HFF-Myc (cell line): ENCODE measurements at regions not wholly inside any gene's neighbourhood (a gene's known extent, or its start where the extent isn't known, plus 50 kb on each side); places are given as distances from the start of the nearest gene placed in this dataset.

ENCODE experiments used
- DNase-seq: peaks from one replicate; pipeline ENCODE4 v3.0.0-alpha.2; 2011; ENCODE audit warnings: low read depth; ENCODE audit errors: extremely low read depth
- H3K4me3 ChIP-seq: replicated peaks from 2 replicates; pipeline ENCODE4 v1.5.1; 2011; ENCODE audit warnings: low read depth, mild to moderate bottlenecking, control low read depth, low read length
- CTCF ChIP-seq: IDR thresholded peaks from 2 replicates; pipeline ENCODE4 v1.5.1; 2012; ENCODE audit warnings: mild to moderate bottlenecking, low read depth, low read length, control low read depth; ENCODE audit errors: missing control alignments

- H3K4me3 ChIP-seq = no peak overlapping the region
- TF ChIP-seq CTCF = no peak
- DNase-seq = no peak
Observed at GRCh38 chr2:175557810-175558377, 376.4 kb upstream of the ATP5MC3 start.

- TF ChIP-seq CTCF = no peak
- DNase-seq = no peak
Observed at GRCh38 chr2:175553910-175554309, 372.4 kb upstream of the ATP5MC3 start.

GRCh38 chr2:175552902-175553301, 371.4 kb upstream of the ATP5MC3 start:
- TF ChIP-seq CTCF = no peak
- no peak overlapping the region for H3K4me3 ChIP-seq
- no peak for DNase-seq

More at GRCh38 chr2:175553910-175554309, 372.4 kb upstream of the ATP5MC3 start:
- H3K4me3 ChIP-seq = no peak overlapping the region

- DNase-seq = no peak
- TF ChIP-seq CTCF = no peak
- no peak overlapping the region for H3K4me3 ChIP-seq
Observed at GRCh38 chr2:175540421-175540820, 358.9 kb upstream of the ATP5MC3 start.

GRCh38 chr2:175539122-175539521, 357.6 kb upstream of the ATP5MC3 start:
- H3K4me3 ChIP-seq = no peak overlapping the region
- TF ChIP-seq CTCF = no peak
- no peak for DNase-seq

GRCh38 chr2:175536059-175536458, 354.5 kb upstream of the ATP5MC3 start:
- DNase-seq = no peak
- H3K4me3 ChIP-seq = no peak overlapping the region

More at GRCh38 chr2:175536059-175536458, 354.5 kb upstream of the ATP5MC3 start:
- no peak for TF ChIP-seq CTCF
